ENCODE measurements at regions not wholly inside any gene's neighbourhood (a gene's known extent, or its start where the extent isn't known, plus 50 kb on each side); places are given as distances from the start of the nearest gene placed in this dataset.

- Histone ChIP-seq H3K27ac (ENCODE audit: control insufficient read depth, insufficient read depth, low read length) (no peak overlapping the region), H3K9me3 (ENCODE audit: control insufficient read depth, low read depth, low read length) (peaks cover 2% of the 10 kb centered on the region), H3K9me1 (ENCODE audit: control insufficient read depth, extremely low read depth, insufficient read depth, low read length) (no peaks in the 10 kb centered on the region), H3K36me3 (ENCODE audit: control insufficient read depth in 2 of 2, extremely low read depth in 1 of 2, insufficient read depth in 2 of 2, low read length in 2 of 2) (no peaks in the 10 kb centered on the region), H3K79me2 (ENCODE audit: control insufficient read depth, insufficient read depth, low read length) (no peaks in the 10 kb centered on the region), H3K27me3 (ENCODE audit: control insufficient read depth, extremely low read depth, insufficient read depth, low read length) (no peaks in the 10 kb centered on the region), H3K9ac (ENCODE audit: control insufficient read depth, extremely low read depth, insufficient read depth, low read length) (no peak overlapping the region), H3K4me3 (ENCODE audit: control insufficient read depth in 2 of 3, extremely low read depth in 1 of 3, insufficient read depth in 2 of 3, low read depth in 1 of 3, low read length in 3 of 3) (no peak overlapping the region), H3K4me1 (ENCODE audit: control insufficient read depth, extremely low read depth, insufficient read depth, low read length) (no peaks in the 10 kb centered on the region), H3K4me2 (ENCODE audit: control insufficient read depth, extremely low read depth, insufficient read depth, low read depth, low read length) (no peak overlapping the region), H4K20me1 (ENCODE audit: control insufficient read depth, extremely low read depth, insufficient read depth, low read length) (no peaks in the 10 kb centered on the region), H2AFZ (ENCODE audit: control insufficient read depth, low read length) (no peak overlapping the region)
- dilution Hi-C loops (cut with MboI; ENCODE audit: extremely low pct_ligation_motif_present, low sequenced_read_pairs): no loop called here
- no peak for TF ChIP-seq EZH2 (IDR thresholded peaks at IDR 0.05; ENCODE audit: low read length)
- no peak for TF ChIP-seq CTCF (optimal IDR thresholded peaks at IDR 0.05 in 1 of 3, IDR thresholded peaks at IDR 0.05 in 1 of 3, conservative IDR thresholded peaks at IDR 0.05 in 1 of 3; ENCODE audit: extremely low read depth in 1 of 3, insufficient read depth in 2 of 3, low read length in 3 of 3)
- FAIRE-seq (no peak), DNase-seq (ENCODE audit: low read depth, low spot score) (no peak)
Observed at GRCh38 chr13:108525827-108526226, 103.6 kb upstream of the MYO16 start.

GRCh38 chr13:108526286-108526685 is 103.1 kb upstream of the MYO16 start:
- dilution Hi-C loops (cut with MboI; ENCODE audit: extremely low pct_ligation_motif_present, low sequenced_read_pairs): no loop called here
- FAIRE-seq: no peak

More at GRCh38 chr13:108526286-108526685, 103.1 kb upstream of the MYO16 start:
- Histone ChIP-seq H3K4me1 (ENCODE audit: control insufficient read depth, extremely low read depth, insufficient read depth, low read length) (no peaks in the 10 kb centered on the region), H3K9me1 (ENCODE audit: control insufficient read depth, extremely low read depth, insufficient read depth, low read length) (no peaks in the 10 kb centered on the region), H3K27ac (ENCODE audit: control insufficient read depth, insufficient read depth, low read length) (no peak overlapping the region), H3K27me3 (ENCODE audit: control insufficient read depth, extremely low read depth, insufficient read depth, low read length) (no peaks in the 10 kb centered on the region), H3K9ac (ENCODE audit: control insufficient read depth, extremely low read depth, insufficient read depth, low read length) (no peak overlapping the region), H3K36me3 (ENCODE audit: control insufficient read depth in 2 of 2, extremely low read depth in 1 of 2, insufficient read depth in 2 of 2, low read length in 2 of 2) (no peaks in the 10 kb centered on the region), H2AFZ (ENCODE audit: control insufficient read depth, low read length) (no peak overlapping the region), H3K9me3 (ENCODE audit: control insufficient read depth, low read depth, low read length) (peaks cover 2% of the 10 kb centered on the region), H3K4me2 (ENCODE audit: control insufficient read depth, extremely low read depth, insufficient read depth, low read depth, low read length) (no peak overlapping the region), H3K79me2 (ENCODE audit: control insufficient read depth, insufficient read depth, low read length) (no peaks in the 10 kb centered on the region), H4K20me1 (ENCODE audit: control insufficient read depth, extremely low read depth, insufficient read depth, low read length) (no peaks in the 10 kb centered on the region), H3K4me3 (ENCODE audit: control insufficient read depth in 2 of 3, extremely low read depth in 1 of 3, insufficient read depth in 2 of 3, low read depth in 1 of 3, low read length in 3 of 3) (no peak overlapping the region)
- TF ChIP-seq EZH2 (IDR thresholded peaks at IDR 0.05; ENCODE audit: low read length): no peak
- no peak for TF ChIP-seq CTCF (optimal IDR thresholded peaks at IDR 0.05 in 1 of 3, IDR thresholded peaks at IDR 0.05 in 1 of 3, conservative IDR thresholded peaks at IDR 0.05 in 1 of 3; ENCODE audit: extremely low read depth in 1 of 3, insufficient read depth in 2 of 3, low read length in 3 of 3)
- no peak for DNase-seq (ENCODE audit: low read depth, low spot score)

All from keratinocyte (primary cell).